Occipital lobe (tissue), 1 donor: ENCODE measurements at regions not wholly inside any gene's neighbourhood (a gene's known extent, or its start where the extent isn't known, plus 50 kb on each side); places are given as distances from the start of the nearest gene placed in this dataset.

Source experiments
- DNase-seq: peaks from one replicate; lab custom pipeline; 2025; lab: John Stamatoyannopoulos, UW

DNA sequence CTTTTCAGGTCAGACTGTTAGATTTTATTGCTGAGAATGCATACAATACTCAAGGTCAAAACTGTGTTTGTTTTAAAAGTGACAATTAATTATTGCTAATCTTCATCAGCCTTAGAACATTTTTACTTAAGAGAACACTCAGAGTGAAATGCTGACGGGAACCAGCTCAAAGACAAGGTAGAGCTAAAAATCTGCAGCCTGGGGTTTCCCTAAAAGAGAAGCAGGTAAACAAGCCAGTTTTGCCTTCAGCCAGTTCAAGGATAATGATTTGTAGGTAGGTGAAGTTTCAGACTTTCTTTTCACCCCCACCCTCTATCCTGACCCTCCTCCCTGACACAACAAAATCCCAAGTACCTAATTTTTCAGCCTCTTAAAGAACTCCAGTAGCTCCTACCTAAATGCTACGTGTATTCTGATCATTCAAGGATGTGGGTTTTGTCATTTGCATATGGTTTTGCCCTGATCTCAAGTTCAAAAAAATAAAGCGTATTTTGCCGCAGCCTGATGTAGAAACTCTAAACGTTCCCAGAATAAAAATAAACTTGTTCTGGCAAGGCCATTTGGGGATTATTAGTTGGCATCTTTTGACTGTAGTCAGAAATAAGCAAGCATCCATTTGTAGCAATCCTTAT, 407.2 kb downstream of the EFNA5 start:
- DNase-seq: no peak

DNA sequence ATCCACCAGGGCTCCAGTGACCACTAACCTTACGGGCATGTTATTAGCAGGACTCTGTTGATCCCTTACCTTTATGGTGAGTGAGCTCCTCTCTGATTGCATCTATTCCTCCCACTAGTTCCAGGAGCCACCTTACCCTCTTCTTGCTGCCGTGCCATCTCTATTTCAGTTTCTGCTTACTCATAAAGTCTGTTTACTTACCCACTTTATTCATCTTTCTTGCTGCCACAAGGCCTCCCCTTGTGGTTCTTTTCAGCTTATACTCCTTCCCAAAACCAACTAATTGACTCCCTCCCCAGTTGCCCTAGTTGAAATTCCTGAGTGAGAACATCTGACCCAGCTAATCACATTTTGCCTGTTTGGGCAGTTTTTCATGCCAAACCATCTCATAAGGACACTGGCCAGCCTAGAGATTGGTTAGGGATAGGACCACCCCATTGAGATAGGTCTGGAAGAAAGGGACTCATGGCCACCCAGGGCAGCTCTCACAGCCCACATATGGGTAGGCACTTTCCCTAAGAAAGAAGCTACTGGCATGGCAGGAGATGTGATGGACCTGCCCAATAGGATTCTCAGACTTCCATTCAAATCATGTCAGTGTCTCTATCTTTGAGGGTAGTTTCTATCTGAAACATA, 412.7 kb downstream of the EFNA5 start:
- no peak for DNase-seq

DNA sequence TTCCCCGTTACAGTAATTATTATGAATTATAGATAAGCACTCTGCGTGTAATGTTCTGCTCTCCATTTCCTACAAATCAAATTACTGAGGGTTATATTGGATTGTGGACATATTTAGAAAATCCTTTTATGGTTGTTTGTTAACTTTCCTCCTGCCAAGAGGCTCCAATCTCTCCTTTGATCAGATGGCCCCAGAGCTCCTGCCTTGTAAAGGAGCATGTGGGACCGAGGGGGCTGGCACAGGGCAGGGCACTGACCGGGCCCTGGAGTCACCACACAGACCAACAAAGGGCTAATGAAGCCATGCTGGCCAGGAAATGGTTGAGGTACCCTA, 415.9 kb downstream of the EFNA5 start:
- DNase-seq: no peak

DNA sequence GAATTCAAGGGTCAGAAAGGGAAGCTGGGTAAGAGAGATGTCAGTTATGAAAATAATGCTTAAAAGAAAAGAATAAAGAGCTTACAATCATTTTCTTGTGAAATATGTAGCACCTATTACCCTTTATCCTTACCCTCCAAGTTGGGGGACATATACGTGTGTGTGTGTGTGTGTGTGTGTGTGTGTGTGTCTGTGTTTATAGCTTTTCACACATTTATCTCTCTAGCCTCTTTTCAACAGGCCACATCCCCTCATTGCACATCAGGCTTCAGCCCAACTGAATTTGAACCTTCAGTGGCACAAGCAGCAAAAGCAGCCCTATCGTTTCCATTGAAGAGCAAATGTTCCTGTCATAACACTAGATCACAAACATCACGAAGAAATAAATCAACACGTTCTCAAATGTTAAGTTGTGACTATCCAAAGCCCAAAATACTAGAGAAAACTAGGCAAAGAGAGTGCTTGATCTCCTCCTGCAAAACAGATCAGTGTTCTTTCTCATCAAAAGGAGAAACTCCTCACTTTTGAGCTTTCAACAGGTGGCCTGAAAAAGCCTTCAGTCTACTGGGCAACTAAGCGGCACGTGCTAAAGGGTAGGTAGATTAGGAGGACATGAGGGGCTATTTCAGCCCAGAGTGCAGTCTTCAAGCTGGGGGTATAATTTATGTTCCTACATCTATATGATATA, 416.4 kb downstream of the EFNA5 start:
- DNase-seq: no peak

GRCh38 chr5:107253246-107253645, 417.5 kb downstream of the EFNA5 start:
- DNase-seq: no peak

DNA sequence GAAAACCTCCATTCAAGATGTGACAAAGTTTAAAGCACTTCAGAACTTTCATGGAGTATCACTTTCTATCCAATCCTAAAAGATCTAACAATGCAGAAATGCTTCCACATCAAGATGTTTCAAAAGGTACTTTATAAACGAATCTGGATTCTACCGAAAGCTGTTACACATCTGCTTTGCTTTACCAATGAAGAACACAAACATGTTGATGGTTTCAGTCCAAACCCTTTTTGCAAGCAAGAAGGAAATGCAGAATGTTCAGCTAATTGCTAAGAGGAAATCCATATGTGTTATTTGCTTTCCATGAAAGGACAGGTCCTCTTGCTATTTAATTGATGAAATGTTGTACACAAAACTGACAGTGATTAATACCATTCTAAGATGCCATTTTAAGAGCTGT, 419.6 kb downstream of the EFNA5 start:
- DNase-seq: no peak

DNA sequence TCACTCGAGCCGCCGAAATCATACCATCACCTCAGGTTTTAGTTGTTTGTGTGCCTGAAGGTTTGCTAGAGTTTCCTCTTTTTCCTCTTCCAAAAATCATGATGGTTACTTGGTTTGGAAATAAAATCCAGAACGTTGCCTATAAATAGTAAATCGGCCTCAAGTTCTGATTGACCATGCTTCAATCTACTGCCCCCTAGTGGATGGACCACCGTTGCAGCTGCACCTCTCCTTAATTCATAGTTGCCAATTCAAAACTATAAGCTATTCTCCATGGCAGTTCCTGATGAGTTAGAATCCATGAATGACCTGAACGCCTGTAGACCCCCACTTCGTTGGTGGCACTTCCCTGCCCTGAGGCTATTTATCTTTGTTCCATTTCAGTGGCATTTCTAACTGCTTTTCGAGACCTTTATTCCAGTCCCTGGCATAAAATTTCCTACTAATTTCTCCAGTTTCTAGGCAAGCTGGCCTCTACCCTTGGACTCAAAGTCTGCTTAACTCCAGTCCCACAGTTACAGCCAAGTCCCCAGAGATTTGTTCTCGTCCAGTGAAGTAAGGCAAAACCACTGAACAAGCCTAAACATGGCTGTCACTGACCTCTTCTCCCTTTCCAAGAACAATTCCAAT, 422.6 kb downstream of the EFNA5 start:
- no peak for DNase-seq

DNA sequence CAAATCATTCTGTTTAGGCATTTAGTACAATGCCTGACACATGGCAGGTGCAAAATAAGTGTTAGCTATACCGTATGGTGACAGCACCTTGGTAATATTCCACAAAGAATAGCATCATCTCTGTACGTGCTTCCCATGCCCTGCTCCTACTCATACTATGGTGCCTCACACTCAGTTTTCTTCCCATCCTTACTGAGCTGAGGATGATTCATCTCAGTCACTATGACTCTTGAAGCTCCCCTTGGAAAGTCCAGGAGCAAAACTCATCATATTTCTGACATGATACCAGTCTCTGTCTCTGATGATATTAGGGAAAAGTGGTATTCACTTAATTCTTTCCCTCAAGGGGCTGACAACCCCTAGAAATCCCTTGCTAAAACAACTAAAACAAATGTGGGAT, 423.3 kb downstream of the EFNA5 start:
- DNase-seq: no peak

DNA sequence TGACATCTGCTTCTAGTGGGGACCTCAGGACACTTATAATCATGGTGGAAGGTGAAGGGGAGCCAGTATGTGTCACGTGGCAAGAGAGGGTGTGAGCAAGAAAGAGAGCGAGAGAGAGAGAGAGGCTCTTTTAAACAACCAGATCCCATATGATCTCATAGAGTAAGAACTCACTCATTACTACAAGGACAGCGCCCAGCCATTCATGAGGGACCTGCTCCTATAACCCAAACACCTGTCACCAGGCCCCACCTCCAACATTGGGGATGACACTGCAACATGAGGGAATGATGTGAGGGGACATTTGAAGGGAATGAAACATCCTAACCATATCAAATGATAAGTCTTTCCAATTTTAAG, 427.5 kb downstream of the EFNA5 start:
- no peak for DNase-seq

DNA sequence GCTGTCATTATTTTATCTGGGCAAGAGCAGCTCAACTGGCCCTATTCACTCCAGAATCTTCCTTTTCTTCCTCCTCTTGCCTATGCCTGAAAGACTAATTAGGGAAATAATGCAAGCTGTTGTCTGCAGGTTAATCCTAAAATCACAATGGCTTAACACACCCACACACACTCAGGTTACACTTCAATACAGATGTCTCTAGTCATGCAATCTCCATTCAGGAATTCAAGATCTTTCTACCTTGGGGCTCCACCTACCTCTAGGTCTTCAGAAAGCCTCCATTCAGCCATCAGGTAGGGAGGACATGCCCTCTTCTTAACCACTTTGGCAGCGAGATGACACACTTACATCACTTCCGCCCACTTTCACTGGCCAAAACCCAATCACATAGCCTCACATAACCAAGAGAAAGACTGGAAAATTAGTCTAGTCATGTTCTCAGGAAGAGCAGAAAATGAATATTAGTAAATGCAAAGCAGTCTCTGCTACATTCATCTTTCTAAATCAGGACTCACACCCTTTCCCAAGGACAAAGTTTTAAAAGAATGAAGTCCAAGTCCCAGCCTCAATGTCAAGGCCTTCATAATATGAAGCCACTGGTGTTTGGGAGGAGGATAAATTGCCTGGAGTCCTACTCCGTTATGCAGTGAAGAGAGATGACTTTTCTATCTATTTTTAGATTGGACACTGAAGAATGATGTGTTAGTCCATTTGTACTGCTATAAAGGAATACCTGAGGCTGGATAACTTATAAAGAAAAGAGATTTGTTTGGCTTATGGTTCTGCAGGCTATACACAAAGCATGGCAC, 428.1 kb downstream of the EFNA5 start:
- DNase-seq: no peak

- no peak for DNase-seq
Observed at GRCh38 chr5:107241841-107242240, 428.9 kb downstream of the EFNA5 start.

DNA sequence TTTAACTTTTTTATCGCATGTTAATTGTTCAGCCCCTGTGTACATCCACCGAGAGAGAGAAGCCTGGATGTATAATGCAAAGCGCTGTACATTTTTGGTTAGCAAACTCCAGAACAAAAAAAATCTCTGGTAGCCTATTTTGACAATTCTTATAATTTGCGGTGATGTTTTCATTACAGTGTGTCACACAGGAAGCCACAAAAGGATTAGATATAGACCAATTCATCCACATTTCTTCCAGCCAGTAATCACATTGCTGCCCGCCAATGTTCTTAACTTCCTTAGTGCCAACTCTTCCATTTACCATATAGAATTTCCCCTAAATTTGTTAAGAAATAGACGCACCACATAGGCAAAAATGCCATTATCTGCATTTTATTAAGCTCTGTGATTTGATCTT, 435.6 kb downstream of the EFNA5 start:
- no peak for DNase-seq

GRCh38 chr5:107232788-107233187, 437.9 kb downstream of the EFNA5 start:
- no peak for DNase-seq

DNA sequence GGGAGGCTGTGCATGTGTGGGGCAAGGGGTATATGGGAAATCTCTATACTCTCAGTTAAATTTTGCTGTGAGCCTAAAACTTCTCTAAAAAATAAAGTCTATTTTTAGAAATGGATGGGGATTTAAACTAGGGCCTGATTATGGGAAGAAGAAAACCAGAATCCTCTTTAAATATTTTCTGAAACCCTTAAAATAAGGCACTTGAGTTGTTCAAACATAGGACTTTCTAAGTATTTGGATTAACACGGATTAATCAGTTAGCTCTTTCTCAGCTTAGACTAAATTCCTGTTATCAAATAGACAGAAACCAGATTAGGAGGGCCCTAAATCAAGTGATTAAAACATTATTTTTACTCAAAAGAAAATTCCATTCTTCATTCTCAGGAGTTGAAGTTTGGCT, 438.4 kb downstream of the EFNA5 start:
- DNase-seq: no peak

- DNase-seq: no peak
Observed at GRCh38 chr5:107231191-107231590, 439.5 kb downstream of the EFNA5 start.

GRCh38 chr5:107230367-107230766, 440.4 kb downstream of the EFNA5 start:
- no peak for DNase-seq

DNA sequence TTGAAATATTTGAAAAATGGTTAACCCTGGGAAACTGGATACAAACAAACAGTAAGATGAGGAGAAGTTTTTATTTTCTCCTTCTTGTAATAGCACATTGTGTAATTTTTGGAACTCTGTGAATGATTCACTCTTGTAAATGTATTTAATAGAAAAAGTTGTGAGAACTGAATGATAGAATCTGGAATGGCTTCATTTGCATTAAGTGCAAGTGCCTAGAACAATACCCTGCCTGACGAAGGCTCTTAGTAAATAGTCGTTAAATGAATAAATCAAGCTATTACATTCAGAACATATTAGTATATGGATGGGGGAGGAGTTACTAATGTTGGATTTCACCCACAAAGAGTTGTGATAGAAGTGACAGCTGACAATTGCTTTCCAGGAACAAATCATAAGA, 442.5 kb downstream of the EFNA5 start:
- no peak for DNase-seq

DNA sequence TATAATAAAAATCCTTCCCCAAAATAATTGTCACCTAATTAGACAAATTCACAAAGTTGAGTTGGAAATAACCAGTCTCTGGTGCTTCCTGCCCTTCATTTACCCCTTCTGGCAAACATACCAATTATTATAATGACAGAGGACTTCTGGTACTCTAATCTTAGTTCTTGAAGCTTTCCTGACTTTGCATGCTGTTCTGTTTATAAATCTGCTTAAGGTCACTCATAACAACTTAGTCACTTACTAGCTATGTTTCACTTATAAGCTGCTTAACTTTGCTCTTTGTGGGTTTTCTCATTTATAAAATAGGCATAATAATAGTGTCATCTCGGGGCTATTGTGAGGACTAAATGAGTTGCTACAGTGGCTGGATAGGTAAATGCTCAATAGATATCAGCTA, 446.5 kb downstream of the EFNA5 start:
- DNase-seq: no peak

GRCh38 chr5:107223066-107223465, 447.7 kb downstream of the EFNA5 start:
- no peak for DNase-seq

DNA sequence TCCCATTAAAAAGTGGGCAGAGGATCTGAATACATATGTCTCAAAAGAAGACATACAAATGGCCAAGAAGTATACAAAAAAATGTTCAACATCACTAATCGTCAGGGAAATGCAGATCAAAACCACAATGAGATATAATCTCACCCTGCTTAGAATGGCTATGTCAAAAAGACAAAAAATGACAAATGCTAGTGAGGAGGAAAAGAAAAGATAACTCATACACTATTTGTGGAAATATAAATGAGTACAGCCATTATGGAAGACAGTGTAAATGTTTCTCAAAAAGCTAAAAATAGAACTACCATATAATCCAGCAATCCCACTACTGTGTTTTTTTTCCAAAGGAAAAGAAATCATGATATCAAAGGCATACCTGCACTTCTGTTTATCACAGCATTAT, 450.7 kb downstream of the EFNA5 start:
- no peak for DNase-seq

GRCh38 chr5:107218457-107219193, 452.1 kb downstream of the EFNA5 start:
- DNase-seq: no peak
